DMS 273 (cell line): ENCODE measurements at regions not wholly inside any gene's neighbourhood (a gene's known extent, or its start where the extent isn't known, plus 50 kb on each side); places are given as distances from the start of the nearest gene placed in this dataset.
A peak's percentile ranks its signal among the peaks of the same experiment; 100 is the strongest.

Source experiments
- DNase-seq: peaks from one replicate; lab custom pipeline; 2025; ENCODE audit not compliant: unreplicated experiment; lab: John Stamatoyannopoulos, UW

DNA sequence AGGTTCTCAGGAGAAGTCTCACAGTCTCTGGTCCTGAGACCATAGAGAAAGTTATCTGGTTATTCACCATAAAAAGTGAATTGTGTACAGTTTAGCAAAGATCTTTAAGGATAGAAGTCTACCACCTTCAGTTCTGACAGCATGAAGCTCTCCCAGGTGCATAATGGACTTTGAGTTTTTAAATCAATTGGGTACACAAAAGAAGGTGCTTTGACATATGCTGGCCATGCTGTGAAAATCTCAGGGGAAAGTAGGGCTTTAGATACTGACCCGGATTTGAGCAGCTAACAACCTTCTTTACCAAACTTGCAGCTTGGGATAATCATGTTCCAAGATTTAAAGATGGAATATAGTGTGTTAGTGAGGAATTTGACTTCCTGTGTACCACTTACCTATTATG, 264.2 kb downstream of the ZSWIM6 start:
- no peak for DNase-seq

DNA sequence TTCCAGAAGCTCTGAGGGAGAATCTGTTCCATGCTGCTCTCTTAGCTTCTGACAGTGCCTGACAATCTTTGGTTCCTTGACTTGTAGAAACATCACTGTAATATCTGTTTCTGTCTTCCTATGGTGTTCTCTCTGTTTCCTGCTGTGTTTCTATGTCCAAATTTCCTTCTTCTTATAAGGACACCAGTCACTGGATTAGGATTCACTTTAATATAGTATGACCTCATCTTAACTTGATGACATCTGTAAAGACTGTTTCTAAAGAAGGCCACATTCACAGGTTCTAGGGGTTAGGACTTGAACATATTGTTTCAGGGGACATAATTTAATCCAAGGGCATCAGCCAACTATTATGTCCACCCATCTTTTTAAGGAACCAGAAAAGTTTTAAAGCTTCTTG, 265.6 kb downstream of the ZSWIM6 start:
- DNase-seq, result peak; percentile 34

DNA sequence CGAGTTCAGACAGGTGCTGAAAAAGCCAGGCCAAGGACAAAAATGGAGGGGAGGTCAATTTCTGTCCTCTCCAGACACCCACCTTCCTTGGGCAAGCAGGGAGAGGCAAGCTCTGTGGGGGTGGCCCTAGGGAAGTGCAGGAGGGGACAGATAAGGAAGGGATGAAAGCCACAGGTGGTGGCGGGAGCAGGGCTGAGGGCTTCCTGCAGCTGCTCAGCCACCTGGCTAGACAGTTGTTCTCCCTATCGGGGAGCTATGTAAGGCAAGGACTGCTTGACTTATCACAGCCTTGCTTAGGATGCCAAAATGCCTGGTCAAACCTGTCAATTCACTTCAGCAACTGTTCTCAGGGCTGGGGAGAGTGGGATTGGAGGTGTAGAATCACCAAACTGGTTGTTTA, 266.1 kb downstream of the ZSWIM6 start:
- peak; percentile 80 for DNase-seq

DNA sequence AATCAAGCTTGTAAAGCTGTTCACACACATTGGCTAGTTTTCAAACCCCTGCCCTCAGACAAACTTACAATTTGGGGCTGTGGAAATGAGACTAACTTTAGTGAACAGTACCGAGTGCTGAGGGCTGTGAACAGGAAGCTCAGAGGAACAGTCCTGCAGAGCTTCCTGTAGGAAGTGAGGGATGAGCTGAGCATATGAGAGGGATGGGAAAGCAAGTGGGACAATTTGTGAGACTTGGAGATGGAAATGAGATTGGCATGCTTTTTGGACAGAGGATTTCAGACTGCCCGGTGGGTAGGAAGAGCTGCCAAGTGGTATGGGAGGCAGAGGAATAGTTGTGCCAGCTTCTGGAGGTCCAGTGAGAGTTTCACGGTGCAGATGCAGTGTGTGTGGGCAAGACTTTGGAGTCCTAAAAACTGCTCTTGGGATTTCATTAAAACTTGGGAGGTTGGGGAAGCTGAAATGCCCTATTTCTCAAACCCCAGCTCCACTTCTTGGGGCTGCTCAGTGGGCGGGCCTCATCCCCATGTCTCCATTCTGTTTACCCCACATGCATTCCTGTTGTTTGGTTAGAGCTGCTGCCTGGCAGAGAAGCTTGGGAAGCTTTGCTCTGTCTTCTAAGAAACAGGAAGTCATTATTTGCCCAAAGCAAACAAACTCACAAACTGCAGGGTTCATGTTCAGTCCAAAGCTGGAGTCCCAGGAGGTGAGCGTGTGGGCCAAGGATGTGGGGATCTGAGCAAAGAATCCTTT, 267.5 kb downstream of the ZSWIM6 start:
- DNase-seq, result no peak

- DNase-seq, result peak; percentile 11
Measured at GRCh38 chr5:61600123-61600444, 268.0 kb downstream of the ZSWIM6 start.

GRCh38 chr5:61600945-61601511, 269.0 kb downstream of the ZSWIM6 start:
- DNase-seq, result no peak

DNA sequence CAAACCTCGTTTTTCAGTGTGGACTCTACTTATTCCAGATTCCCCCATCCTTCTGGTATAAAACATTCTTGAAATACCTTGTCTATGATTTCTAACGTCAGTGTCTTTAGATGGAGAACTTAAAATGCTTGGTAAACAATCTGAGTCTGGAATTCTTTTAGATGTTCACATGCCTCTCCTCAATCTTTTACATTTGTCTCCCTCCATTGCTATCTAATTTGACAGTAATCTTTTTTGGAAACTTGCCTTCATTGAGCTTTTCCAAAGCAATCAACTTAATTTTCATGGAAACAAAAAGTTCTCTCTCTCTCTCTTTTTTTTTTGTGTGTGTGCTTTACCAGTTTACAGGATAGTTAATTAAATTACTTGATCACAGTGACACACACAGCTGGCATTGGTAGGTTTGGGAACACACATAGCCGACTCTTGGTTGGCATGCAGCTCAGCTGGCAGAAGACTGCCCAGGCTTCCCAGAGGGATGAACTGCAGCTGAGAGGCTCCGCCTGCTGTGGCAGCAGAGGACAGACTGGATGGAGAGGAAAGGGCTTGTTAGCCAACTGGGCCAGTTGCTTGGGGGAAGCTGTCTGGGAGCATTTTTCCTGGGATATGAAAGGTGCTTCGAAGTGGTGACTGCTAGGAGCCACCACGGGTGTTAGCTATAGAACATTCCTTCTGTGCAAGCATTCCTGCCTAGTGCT, 271.3 kb downstream of the ZSWIM6 start:
- peak; percentile 67 for DNase-seq

DNA sequence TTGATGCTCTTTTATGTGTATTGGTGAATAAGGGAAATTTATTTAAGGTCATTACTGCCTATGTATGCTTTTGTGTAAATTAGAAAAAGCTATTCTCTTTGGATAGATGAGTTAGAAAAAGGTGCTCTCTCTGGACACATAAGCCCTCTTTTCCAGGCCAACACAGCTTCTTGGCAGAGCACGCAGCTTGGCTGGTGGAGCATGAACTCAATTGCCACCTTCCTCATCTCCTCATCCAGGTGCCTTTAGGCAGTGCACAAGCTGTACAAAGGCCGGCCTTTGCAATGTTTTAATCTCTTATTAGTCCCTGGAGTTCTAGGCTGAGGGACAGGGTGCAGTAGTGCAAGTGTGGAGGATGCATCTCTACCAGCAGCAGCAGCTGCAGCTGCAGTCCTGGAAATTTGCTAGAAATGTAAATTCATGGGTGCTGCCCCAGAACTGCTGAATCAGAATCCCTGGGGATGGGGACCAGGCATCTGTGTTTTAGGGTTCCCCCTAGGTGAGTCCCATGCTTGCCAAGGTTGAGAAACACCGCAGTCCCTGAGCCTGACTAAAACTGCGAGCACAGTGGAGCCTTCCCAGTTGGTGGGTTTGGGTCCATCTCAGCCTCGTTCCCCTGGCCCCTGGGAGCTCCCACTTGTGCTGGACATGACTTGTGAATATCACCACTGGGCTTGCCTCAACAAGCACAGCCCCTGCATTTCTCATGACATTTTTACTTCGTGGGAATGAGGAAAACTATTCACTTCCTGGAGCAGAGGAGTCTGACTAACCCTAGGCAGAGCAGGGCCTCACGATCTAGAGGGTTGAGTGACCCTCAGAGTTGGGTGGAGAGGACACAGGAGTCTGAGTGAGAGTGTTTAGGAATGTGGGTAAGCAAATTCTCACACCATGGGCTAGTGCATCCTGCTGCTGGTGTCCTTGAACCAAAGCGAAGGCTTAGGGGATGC, 272.3 kb downstream of the ZSWIM6 start:
- DNase-seq, result no peak

- no peak for DNase-seq
Measured at GRCh38 chr5:61609840-61610677, 278.0 kb downstream of the ZSWIM6 start.

GRCh38 chr5:61610678-61611024, 278.6 kb downstream of the ZSWIM6 start:
- no peak for DNase-seq

GRCh38 chr5:61612431-61612830, 280.4 kb downstream of the ZSWIM6 start:
- DNase-seq, result no peak

- no peak for DNase-seq
Measured at GRCh38 chr5:61613679-61614078, 281.6 kb downstream of the ZSWIM6 start.

- no peak for DNase-seq
Measured at GRCh38 chr5:61614606-61615005, 282.5 kb downstream of the ZSWIM6 start.

DNA sequence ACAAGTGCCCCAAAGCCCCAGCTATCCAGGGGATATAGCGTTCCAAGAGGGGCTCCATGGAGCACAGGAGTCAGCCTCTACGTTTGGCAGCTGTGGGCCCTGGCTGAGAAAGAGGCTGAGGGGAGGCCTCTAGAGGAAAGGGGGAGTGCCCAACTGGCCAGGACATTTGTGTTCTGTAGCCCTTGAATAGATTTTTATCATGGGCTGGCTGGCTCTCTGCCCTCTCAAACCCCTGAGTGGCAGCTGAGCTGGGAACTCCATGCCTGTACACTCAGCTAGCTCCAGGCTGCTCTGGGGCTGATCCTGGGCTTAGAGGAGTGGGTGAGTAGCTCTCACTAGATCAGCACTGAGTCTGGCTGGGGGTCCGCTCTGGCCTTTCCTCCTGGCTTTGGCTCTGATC, 285.0 kb downstream of the ZSWIM6 start:
- DNase-seq, result peak; percentile 19

DNA sequence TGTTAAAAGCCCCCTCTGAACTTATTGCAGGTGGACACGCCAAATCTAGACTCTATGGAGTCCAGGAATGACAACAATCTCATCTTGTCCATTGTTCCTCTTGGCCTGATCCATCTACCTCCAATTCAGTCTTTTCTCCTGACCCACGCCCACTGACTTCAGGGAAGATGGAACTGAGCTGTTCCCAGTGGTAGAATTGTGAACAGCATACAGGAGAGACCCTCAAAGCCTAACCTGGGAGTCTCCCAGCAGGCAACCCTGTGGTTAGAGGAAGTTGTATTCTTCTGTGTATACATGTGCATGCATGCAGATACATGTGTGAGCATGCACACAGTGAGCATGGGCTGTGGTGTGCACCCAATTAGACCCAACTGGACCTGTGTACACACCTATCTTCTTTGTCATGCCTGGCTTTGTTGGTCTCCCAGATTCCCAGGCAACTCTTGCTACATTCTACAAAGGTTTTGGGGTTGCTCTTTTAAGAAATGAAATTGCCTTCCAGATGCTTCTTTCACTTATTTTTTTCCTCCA, 286.0 kb downstream of the ZSWIM6 start:
- DNase-seq, result peak; percentile 10

DNA sequence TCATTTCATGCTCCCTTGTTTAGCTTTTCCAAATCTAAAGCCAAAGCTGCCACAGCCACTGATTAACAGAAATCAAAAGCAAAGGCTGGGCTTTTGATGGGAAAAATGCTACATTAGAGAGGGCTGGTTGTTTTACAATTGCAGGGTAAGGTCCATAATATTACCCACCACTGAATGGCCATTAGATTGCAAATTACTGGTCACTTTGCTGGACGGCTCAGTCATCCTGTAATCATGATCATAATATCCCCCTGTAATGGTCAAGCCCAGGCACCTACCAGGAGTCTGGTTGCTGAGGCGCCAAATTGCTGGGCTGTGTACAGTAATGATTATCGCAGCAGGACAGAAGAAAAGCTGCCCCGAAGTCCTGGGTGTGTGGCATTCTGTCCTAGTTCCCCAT, 286.5 kb downstream of the ZSWIM6 start:
- DNase-seq, result no peak

GRCh38 chr5:61619289-61619688, 287.2 kb downstream of the ZSWIM6 start:
- no peak for DNase-seq

DNA sequence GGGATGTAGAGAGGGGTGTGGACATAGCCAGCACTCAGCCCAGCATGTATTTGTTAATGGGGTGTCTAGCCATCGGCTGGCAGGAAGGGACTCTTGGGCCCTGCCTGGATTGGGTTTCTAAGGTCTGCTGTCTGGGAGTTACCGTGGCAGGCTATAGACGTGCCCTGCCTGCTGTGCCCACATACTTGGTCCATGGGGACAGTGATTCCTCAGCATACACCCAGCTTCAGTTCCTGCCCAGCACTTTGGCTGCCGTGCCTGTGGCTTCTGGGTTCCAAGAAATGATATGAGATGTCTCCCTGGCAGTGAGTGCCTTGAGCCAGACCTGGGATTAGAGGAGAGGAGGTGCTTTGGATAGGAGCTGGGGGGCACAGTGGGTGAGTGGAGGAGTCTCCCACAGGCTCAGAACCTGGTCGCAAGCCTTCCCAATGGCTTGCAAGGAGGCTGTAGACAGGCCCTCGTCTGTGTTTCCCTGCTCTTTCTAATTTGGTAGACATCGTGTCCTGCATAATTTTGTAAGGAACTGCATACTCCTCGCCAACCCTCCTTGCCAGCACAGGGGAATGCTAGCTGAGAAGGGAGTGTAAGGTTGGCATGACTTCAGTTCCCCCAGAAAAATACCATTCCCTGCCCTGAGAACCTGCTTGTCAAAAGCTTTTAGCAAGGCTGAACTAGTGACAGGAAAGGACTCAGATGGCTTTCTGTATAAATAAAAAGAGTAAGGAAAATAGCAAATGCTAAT, 287.9 kb downstream of the ZSWIM6 start:
- no peak for DNase-seq

- DNase-seq, result no peak
Measured at GRCh38 chr5:61620699-61621182, 288.7 kb downstream of the ZSWIM6 start.
